Liver (tissue), 8 donors: ENCODE measurements at regions not wholly inside any gene's neighbourhood (a gene's known extent, or its start where the extent isn't known, plus 50 kb on each side); places are given as distances from the start of the nearest gene placed in this dataset.

Experiments used
- DNase-seq: peaks from one replicate; pipeline ENCODE4 v3.0.0-alpha.2; 2017; ENCODE audit warnings: low spot score
- H3K27ac ChIP-seq, 2 donors: one replicate each; pipeline ENCODE4 v1.7.0; 2013; ENCODE audit warnings: inconsistent platforms in 2 of 2, low read length in 2 of 2, control low read depth in 1 of 2, low read depth in 1 of 2, mild to moderate bottlenecking in 1 of 2
- H3K27me3 ChIP-seq, 4 donors: one replicate each; pipeline versions ENCODE4 v1.6.1 to v1.7.0; 2013; ENCODE audit warnings: low read length in 3 of 4, inconsistent platforms in 1 of 4, mild to moderate bottlenecking in 1 of 4, moderate library complexity in 1 of 4; ENCODE audit not compliant: control insufficient read depth in 4 of 4, insufficient read depth in 4 of 4
- H3K36me3 ChIP-seq, 4 donors: one replicate each; pipeline versions ENCODE4 v1.6.1 to v1.7.0; 2013; ENCODE audit warnings: low read length in 3 of 4, mild to moderate bottlenecking in 3 of 4, low read depth in 1 of 4, moderate library complexity in 1 of 4; ENCODE audit not compliant: control insufficient read depth in 4 of 4, insufficient read depth in 3 of 4
- H3K4me1 ChIP-seq, 4 donors: one replicate each; pipeline versions ENCODE4 v1.6.1 to v1.7.0; 2013; ENCODE audit warnings: low read length in 3 of 4, mild to moderate bottlenecking in 3 of 4, moderate library complexity in 1 of 4; ENCODE audit not compliant: control insufficient read depth in 4 of 4, insufficient read depth in 4 of 4
- H3K4me3 ChIP-seq, 3 donors: one replicate each; pipeline versions ENCODE4 v1.6.1 to v1.7.0; 2013; ENCODE audit warnings: low read length in 3 of 3, control low read depth in 1 of 3, low read depth in 1 of 3, mild to moderate bottlenecking in 1 of 3
- H3K9ac ChIP-seq, 2 donors: one replicate each; pipeline ENCODE4 v1.7.0; 2013; ENCODE audit warnings: low read length in 2 of 2, mild to moderate bottlenecking in 2 of 2, moderate library complexity in 2 of 2, control low read depth in 1 of 2, low read depth in 1 of 2
- H3K9me3 ChIP-seq, 4 donors: one replicate each; pipeline versions ENCODE4 v1.6.1 to v1.7.0; 2013; ENCODE audit warnings: low read length in 3 of 4; ENCODE audit not compliant: control insufficient read depth in 4 of 4
- ATF3 ChIP-seq: IDR thresholded peaks from 2 replicates; pipeline ENCODE4 v1.6.1; 2016; ENCODE audit warnings: antibody characterized with exemption
- EGR1 ChIP-seq, 2 donors: IDR thresholded peaks; 2 replicates each; pipeline ENCODE4 v1.6.1; 2016 to 2018; ENCODE audit warnings: antibody characterized with exemption in 2 of 2, low read depth in 2 of 2
- FOXA1 ChIP-seq: IDR thresholded peaks from 2 replicates; pipeline ENCODE4 v1.6.1; 2016; ENCODE audit warnings: antibody characterized with exemption
- FOXA2 ChIP-seq: IDR thresholded peaks from 2 replicates; pipeline ENCODE4 v1.6.1; 2016; ENCODE audit warnings: antibody characterized with exemption
- HNF4A ChIP-seq, 2 donors: conservative IDR thresholded peaks; 2 replicates each; pipeline ENCODE4 v1.6.1; 2016; ENCODE audit warnings: antibody characterized with exemption in 2 of 2, mild to moderate bottlenecking in 2 of 2
- HNF4G ChIP-seq: IDR thresholded peaks from 2 replicates; pipeline ENCODE4 v1.6.1; 2016; ENCODE audit warnings: antibody characterized with exemption
- JUND ChIP-seq, 2 donors: IDR thresholded peaks; 2 replicates each; pipeline ENCODE4 v1.6.1; 2016; ENCODE audit warnings: antibody characterized with exemption in 2 of 2
- NR2F2 ChIP-seq: IDR thresholded peaks from 2 replicates; pipeline ENCODE4 v1.6.1; 2016; ENCODE audit warnings: antibody characterized with exemption
- RAD21 ChIP-seq, 2 donors: IDR thresholded peaks; 2 replicates each; pipeline ENCODE4 v1.6.1; 2016; ENCODE audit warnings: antibody characterized with exemption in 2 of 2, mild to moderate bottlenecking in 2 of 2
- RXRA ChIP-seq, 2 donors: IDR thresholded peaks; 2 replicates each; pipeline ENCODE4 v1.6.1; 2017 to 2018; ENCODE audit warnings: antibody characterized with exemption in 2 of 2, mild to moderate bottlenecking in 1 of 2
- SP1 ChIP-seq: IDR thresholded peaks from 2 replicates; pipeline ENCODE4 v1.6.1; 2018; ENCODE audit warnings: antibody characterized with exemption, mild to moderate bottlenecking
- TAF1 ChIP-seq: conservative IDR thresholded peaks from 2 replicates; pipeline ENCODE4 v1.6.1; 2016; ENCODE audit warnings: antibody characterized with exemption, mild to moderate bottlenecking
- YY1 ChIP-seq: IDR thresholded peaks from 2 replicates; pipeline ENCODE4 v1.6.1; 2016; ENCODE audit warnings: antibody characterized with exemption, mild to moderate bottlenecking
- WGBS: extraction: QIAGEN DNeasy Blood & Tissue Kit; methylation state at CpG from one replicate; pipeline ENCODE4 v1.1.7; 2013; 5-methylcytosine and 5-hydroxymethylcytosine counted together
- TF ChIP-seq, protein P1 (sequence below): IDR thresholded peaks from 2 replicates; pipeline ENCODE4 v1.6.1; 2016; ENCODE audit warnings: antibody characterized with exemption
- TF ChIP-seq, protein P2 (sequence below): IDR thresholded peaks from 2 replicates; pipeline ENCODE4 v1.6.1; 2016; ENCODE audit warnings: antibody characterized with exemption
- TF ChIP-seq, protein P3 (sequence below): fragments of 150-350 bp; IDR thresholded peaks from 2 replicates; pipeline ENCODE4 v1.5.1; 2017; ENCODE audit warnings: improper control_type of control experiment, low read depth, low read length; ENCODE audit not compliant: missing input control
- donor health status: healthy.
- donor health status: healthy.
- donor health status: healthy.
- donor health status: healthy.
- donor health status: healthy.

- TF ChIP-seq, protein P1, sequence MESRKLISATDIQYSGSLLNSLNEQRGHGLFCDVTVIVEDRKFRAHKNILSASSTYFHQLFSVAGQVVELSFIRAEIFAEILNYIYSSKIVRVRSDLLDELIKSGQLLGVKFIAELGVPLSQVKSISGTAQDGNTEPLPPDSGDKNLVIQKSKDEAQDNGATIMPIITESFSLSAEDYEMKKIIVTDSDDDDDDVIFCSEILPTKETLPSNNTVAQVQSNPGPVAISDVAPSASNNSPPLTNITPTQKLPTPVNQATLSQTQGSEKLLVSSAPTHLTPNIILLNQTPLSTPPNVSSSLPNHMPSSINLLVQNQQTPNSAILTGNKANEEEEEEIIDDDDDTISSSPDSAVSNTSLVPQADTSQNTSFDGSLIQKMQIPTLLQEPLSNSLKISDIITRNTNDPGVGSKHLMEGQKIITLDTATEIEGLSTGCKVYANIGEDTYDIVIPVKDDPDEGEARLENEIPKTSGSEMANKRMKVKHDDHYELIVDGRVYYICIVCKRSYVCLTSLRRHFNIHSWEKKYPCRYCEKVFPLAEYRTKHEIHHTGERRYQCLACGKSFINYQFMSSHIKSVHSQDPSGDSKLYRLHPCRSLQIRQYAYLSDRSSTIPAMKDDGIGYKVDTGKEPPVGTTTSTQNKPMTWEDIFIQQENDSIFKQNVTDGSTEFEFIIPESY, result no peak
- TF ChIP-seq FOXA1 (no peak), FOXA2 (no peak), YY1 (no peak)
Measured at GRCh38 chr2:174660984-174661675, 63.5 kb upstream of the WIPF1 start (continued).

DNA sequence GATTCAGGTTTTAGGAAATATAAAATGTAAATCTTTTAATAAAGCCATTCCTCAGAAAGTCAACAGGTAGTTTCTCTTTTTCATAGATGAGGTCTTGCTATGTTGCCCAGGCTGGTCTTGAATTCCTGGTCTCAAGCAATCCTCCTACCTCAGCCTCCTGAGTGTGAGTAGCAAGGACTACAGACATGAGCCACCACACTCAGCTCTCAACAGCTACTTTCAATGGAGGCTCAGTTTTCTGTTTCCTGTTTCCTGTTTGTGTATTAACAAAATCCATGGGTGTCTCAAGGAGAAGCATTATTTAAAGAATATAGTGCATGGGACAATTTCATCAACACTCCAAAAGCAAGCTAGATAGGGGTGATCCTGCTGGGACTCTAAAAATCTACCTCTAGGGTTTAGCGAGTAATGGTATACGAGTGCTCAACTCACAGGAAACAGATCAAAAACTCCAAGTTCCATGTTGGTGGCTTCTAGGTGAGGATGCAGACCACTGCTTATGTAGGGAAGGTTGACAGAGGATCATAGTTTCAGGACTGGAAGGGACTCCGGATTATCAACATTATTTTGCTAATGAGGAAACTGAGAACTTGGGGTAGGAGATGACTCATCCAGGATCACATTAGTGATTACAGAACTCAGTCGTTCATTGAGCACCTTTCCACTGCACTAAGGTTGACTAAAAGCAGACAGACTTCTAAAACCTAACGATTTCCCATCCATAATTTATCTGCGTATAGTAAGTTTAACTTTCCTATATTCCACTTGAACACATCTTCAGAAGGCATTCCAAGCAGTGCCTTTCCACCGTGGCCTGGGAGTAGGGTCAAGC is 61.7 kb upstream of the WIPF1 start:
- no peak for TF ChIP-seq HNF4G
- TF ChIP-seq FOXA1, result no peak
- TF ChIP-seq JUND (IDR thresholded peaks at IDR 0.05), result no peak
- TF ChIP-seq SP1, result no peak
- no peak for TF ChIP-seq TAF1
- no peak for TF ChIP-seq NR2F2
- TF ChIP-seq, protein P1, result no peak
- TF ChIP-seq, protein P2, sequence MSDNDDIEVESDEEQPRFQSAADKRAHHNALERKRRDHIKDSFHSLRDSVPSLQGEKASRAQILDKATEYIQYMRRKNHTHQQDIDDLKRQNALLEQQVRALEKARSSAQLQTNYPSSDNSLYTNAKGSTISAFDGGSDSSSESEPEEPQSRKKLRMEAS, result no peak
- H3K4me1 ChIP-seq, result no peaks in the 10 kb centered on the region
- no peaks in the 10 kb centered on the region for H3K36me3 ChIP-seq
- H3K4me3 ChIP-seq, result no peak overlapping the region
- no peak for DNase-seq
- H3K9me3 ChIP-seq, result peaks cover 0 to 2% (median 0%) of the 10 kb centered on the region in 4 donors
- H3K27me3 ChIP-seq, result no peaks in the 10 kb centered on the region
- WGBS, result 85% methylated on average over 7 of the region's 7 CpGs
- no peak overlapping the region for H3K27ac ChIP-seq
- H3K9ac ChIP-seq, result no peak overlapping the region

GRCh38 chr2:174656676-174657176 is 59.1 kb upstream of the WIPF1 start:
- Histone ChIP-seq H3K27me3 (no peaks in the 10 kb centered on the region), H3K4me1 (no peaks in the 10 kb centered on the region), H3K27ac (no peak overlapping the region), H3K9me3 (peaks cover 0 to 2% (median 0%) of the 10 kb centered on the region in 4 donors), H3K36me3 (no peaks in the 10 kb centered on the region), H3K9ac (no peak overlapping the region), H3K4me3 (no peak overlapping the region)
- DNase-seq, result no peak
- TF ChIP-seq EGR1 (IDR thresholded peaks at IDR 0.05; ENCODE audit: low read depth in 2 of 2) (no peak), SP1 (no peak), HNF4A (conservative IDR thresholded peaks at IDR 0.05) (no peak), RXRA (IDR thresholded peaks at IDR 0.05) (no peak), NR2F2 (no peak), TAF1 (no peak), YY1 (no peak), ATF3 (no peak), FOXA2 (no peak), RAD21 (IDR thresholded peaks at IDR 0.05) (no peak)
- TF ChIP-seq, protein P1, result no peak
- TF ChIP-seq, protein P2, result no peak
- TF ChIP-seq, protein P3, sequence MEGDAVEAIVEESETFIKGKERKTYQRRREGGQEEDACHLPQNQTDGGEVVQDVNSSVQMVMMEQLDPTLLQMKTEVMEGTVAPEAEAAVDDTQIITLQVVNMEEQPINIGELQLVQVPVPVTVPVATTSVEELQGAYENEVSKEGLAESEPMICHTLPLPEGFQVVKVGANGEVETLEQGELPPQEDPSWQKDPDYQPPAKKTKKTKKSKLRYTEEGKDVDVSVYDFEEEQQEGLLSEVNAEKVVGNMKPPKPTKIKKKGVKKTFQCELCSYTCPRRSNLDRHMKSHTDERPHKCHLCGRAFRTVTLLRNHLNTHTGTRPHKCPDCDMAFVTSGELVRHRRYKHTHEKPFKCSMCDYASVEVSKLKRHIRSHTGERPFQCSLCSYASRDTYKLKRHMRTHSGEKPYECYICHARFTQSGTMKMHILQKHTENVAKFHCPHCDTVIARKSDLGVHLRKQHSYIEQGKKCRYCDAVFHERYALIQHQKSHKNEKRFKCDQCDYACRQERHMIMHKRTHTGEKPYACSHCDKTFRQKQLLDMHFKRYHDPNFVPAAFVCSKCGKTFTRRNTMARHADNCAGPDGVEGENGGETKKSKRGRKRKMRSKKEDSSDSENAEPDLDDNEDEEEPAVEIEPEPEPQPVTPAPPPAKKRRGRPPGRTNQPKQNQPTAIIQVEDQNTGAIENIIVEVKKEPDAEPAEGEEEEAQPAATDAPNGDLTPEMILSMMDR, result no peak
